Activated naive CD8-positive, alpha-beta T cell treated with anti-CD3 and anti-CD28 coated beads, Interleukin-2, amount 10 ng/mL, durations not matched to agents 7 days and 5 days (primary cell): ENCODE measurements at regions not wholly inside any gene's neighbourhood (a gene's known extent, or its start where the extent isn't known, plus 50 kb on each side); places are given as distances from the start of the nearest gene placed in this dataset.
"Not testable (repeated sequence)": the region's sequence is repeated elsewhere in the genome, so short reads cannot be mapped to it uniquely, and the experiment has no call there.

Experiments
- ATAC-seq: fragments of 150-1000 bp; cut with Tn5 transposase; one replicate; pipeline ENCODE4 v1.10.0; 2021; ENCODE audit warnings: low read depth, moderate library complexity
- POLR2A ChIA-PET: fragments of 350-600 bp; sonication (Branson Sonifier 250); formaldehyde crosslinking; loops from one replicate; lab custom pipeline; 2021; ENCODE audit warnings: antibody characterized with exemption; lab: Charles Lee
- DNase-seq: peaks from one replicate; pipeline ENCODE4 v3.0.0; 2021
- H3K27ac Mint-ChIP-seq: one replicate; pipeline ENCODE4 v1.8.0; 2022; ENCODE audit warnings: mild to moderate bottlenecking, mixed read lengths
- H3K27me3 Mint-ChIP-seq: one replicate; pipeline ENCODE4 v1.8.0; 2022; ENCODE audit warnings: mild to moderate bottlenecking, moderate library complexity, mixed read lengths
- H3K36me3 Mint-ChIP-seq: one replicate; pipeline ENCODE4 v1.8.0; 2021; ENCODE audit warnings: mild to moderate bottlenecking, mixed read lengths
- H3K4me1 Mint-ChIP-seq: one replicate; pipeline ENCODE4 v1.8.0; 2021; ENCODE audit warnings: mixed read lengths
- H3K4me3 Mint-ChIP-seq: one replicate; pipeline ENCODE4 v1.8.0; 2022; ENCODE audit warnings: mild to moderate bottlenecking, moderate library complexity, mixed read lengths
- H3K9me3 Mint-ChIP-seq: one replicate; pipeline ENCODE4 v1.8.0; 2021; ENCODE audit warnings: mixed read lengths

- H3K36me3 Mint-ChIP-seq, ATAC-seq, H3K9me3 Mint-ChIP-seq, POLR2A ChIA-PET, H3K4me1 Mint-ChIP-seq, H3K4me3 Mint-ChIP-seq, H3K27ac Mint-ChIP-seq, DNase-seq, H3K27me3 Mint-ChIP-seq: not testable (repeated sequence)
These were observed 710.3 kb upstream of the INTU start for GRCh38 chr4:126922328-126922938.

DNA sequence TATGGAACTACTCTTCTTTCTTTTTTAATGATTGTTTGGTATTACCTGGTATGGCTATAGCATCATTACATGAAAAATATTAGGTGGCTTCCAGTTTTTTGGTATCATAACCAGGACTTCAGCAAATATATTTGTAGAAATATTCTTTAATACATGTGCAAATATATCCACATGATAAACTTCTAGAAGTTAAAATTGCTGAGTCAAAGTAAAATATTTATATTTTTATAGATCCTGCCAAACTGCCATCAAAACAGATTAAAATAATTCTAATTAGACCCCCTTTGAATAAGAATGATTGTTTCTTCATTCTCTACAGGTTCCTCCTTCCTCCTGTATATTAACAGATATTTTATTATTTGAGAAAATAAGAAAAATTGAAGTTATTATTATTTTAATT is 708.5 kb upstream of the INTU start:
- Mint-ChIP-seq H3K27me3 (no peaks in the 10 kb centered on the region), H3K36me3 (no peaks in the 10 kb centered on the region), H3K4me3 (no peak overlapping the region), H3K27ac (no peak overlapping the region), H3K4me1 (no peaks in the 10 kb centered on the region), H3K9me3 (peaks cover 1% of the 10 kb centered on the region)
- POLR2A ChIA-PET: no interaction called here
- ATAC-seq (no peak), DNase-seq (no peak)

DNA sequence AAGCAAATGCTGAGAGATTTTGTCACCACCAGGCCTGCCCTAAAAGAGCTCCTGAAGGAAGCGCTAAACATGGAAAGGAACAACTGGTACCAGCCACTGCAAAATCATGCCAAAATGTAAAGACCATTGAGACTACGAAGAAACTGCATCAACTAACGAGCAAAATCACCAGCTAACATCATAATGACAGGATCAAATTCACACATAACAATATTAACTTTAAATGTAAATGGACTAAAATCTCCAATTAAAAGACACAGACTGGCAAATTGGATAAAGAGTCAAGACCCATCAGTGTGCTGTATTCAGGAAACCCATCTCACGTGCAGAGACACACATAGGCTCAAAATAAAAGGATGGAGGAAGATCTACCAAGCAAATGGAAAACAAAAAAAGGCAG is 702.7 kb upstream of the INTU start:
- H3K36me3 Mint-ChIP-seq, H3K27ac Mint-ChIP-seq, H3K4me1 Mint-ChIP-seq, POLR2A ChIA-PET, H3K9me3 Mint-ChIP-seq, H3K27me3 Mint-ChIP-seq, DNase-seq, ATAC-seq, H3K4me3 Mint-ChIP-seq: not testable (repeated sequence)

DNA sequence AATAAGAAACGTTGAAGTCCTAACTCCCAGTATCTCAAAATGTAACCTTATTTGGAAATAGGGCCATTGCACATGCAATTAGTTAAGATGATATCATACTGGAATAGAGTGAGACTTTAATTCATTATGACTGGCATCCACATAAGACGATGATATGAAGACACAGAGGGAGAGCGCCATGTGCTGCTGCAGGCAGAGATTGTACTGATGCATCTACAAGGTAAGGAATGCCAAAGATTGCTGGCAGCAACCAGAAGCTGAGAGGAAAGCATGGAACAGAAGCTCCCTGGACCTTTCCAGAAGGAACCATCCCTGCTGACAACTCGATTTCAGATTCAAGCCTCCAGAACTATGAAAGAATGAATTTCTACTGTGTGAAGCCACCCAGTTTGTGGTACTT is 697.0 kb upstream of the INTU start:
- Mint-ChIP-seq H3K9me3 (peaks cover 1% of the 10 kb centered on the region), H3K4me1 (no peaks in the 10 kb centered on the region), H3K27me3 (no peaks in the 10 kb centered on the region), H3K36me3 (no peaks in the 10 kb centered on the region), H3K4me3 (no peak overlapping the region), H3K27ac (no peak overlapping the region)
- DNase-seq: no peak
- POLR2A ChIA-PET: no interaction called here
- ATAC-seq: no peak

DNA sequence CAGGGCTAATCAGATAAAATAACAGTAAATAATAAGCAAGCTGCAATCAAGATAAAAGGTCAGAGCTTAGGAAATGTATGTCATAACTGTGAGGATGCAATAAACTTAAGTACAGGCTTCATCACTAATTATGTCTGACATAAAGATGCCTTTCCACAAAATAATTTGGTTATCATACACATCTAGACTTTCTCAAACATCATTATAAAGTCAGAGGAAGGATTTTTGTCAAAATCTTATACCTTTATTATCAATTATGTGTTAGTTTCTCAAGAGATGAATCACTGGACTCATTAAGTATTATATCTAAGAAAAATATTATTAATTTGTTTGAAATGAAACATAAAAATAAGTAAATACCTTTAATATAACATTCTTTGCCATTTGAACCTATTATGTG is 695.4 kb upstream of the INTU start:
- Mint-ChIP-seq H3K36me3 (no peaks in the 10 kb centered on the region), H3K4me1 (no peaks in the 10 kb centered on the region), H3K4me3 (no peak overlapping the region), H3K27me3 (no peaks in the 10 kb centered on the region), H3K9me3 (peaks cover 1% of the 10 kb centered on the region), H3K27ac (no peak overlapping the region)
- DNase-seq (no peak), ATAC-seq (no peak)
- POLR2A ChIA-PET: no interaction called here

DNA sequence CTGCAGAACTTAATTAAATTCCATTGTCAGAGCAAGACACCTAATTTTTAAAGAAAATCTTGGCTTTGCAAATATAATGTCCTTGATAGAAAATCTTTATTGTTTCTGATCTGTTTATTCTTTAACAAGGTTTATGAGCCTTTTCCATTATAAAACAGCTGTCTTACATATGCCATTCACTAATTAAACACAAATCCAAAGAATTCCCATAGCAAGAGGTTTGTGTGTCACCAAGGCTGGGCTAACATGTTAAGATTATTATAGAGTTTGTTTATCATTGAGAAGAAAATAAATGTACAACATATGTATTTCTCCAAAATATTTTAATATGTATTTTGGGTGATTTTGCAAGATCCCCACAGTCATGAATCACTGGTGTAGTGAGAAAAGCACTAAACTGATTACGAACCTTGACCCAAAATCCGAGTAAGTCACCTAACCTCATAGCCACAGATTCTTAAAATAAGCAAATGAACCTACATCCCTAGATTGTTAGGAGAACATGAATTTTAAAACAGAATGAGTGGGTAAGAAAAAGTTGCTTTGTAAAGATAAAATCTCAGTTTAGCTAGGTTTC is 694.8 kb upstream of the INTU start:
- Mint-ChIP-seq H3K4me3 (no peak overlapping the region), H3K4me1 (no peaks in the 10 kb centered on the region), H3K27me3 (no peaks in the 10 kb centered on the region), H3K9me3 (peaks cover 1% of the 10 kb centered on the region), H3K36me3 (no peaks in the 10 kb centered on the region), H3K27ac (no peak overlapping the region)
- POLR2A ChIA-PET: no interaction called here
- DNase-seq (no peak), ATAC-seq (no peak)

DNA sequence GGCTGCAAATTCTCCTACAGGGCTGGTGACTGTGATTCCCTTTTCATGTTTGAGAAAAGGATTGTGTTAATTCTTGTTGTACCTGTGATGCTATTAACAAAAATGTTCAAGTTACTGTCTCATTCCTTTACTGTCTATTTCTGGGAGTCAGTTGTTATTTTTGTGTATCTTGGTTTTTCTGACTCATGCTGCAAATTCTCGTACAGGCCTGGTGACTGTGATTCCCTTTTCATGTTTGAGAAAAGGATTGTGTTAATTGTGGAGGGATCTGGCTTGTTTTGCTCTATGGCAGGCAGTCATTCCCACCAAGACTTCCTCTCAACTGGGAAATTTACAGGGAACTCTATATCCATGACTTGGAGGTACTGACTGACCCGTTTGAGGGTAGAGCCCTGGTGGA is 693.4 kb upstream of the INTU start:
- H3K4me1 Mint-ChIP-seq: no peaks in the 10 kb centered on the region
- DNase-seq: no peak
- no peak overlapping the region for H3K27ac Mint-ChIP-seq
- POLR2A ChIA-PET: no interaction called here
- no peaks in the 10 kb centered on the region for H3K27me3 Mint-ChIP-seq
- no peak overlapping the region for H3K4me3 Mint-ChIP-seq
- ATAC-seq: no peak
- H3K36me3 Mint-ChIP-seq: no peaks in the 10 kb centered on the region
- peaks cover 1% of the 10 kb centered on the region for H3K9me3 Mint-ChIP-seq

DNA sequence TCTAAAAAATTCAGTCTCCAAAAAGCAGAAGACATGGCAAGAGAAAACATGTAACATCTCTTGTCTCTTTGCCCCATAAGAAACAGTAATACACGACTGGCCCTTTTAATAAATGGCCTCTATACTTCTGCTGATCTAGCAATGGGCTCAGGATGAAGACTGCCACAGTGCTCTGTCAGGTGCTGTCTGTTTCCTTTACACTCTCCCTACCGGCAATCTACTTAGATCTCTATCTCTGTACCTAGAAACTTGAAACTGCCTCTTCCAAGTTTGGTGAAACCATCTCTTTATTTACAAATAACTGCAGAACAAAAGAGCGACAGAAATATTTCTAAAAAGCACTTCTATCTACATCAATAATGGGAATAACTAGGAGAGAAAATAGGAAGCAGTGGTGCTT is 685.2 kb upstream of the INTU start:
- ATAC-seq (no peak), DNase-seq (no peak)
- no peaks in the 10 kb centered on the region for H3K27me3 Mint-ChIP-seq
- peaks cover 4% of the 10 kb centered on the region for H3K9me3 Mint-ChIP-seq
- no peaks in the 10 kb centered on the region for H3K36me3 Mint-ChIP-seq
- H3K4me1 Mint-ChIP-seq: no peaks in the 10 kb centered on the region
- H3K4me3 Mint-ChIP-seq: no peak overlapping the region
- H3K27ac Mint-ChIP-seq: no peak overlapping the region
- POLR2A ChIA-PET: no interaction called here

DNA sequence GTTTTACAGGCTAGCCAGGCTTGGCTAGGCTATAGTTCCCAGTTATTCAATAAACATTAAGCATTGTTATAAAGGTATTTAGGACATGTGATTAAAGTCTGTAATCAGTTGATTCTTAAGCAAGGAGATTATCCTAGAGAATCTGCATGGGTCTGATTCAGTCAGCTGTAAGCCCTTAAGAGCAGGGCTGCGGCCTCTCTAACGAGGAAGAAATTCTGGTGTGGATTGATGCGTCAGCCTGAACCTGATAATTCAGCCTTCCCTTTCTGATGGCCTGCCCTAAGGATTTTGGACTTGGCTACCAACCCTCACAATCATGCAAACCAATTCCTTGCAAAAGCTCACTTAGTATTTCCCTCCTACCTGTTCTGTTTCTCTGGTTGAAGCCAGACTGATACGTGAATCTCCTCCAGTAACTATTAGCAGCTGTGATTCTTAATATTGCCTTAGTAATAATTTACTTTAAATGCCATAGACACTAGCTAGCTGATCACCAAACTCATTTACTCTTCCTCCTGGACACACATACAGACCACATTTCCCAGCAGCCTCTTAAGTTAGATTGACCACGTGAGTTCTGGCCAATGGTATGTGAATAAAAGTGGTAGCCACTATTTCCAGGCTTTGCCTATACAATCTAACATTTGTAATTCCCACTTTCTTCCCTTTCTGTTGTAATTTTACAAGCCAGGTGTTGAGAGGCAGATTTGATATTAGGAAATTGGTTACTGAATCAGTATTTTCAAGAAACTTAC is 678.0 kb upstream of the INTU start:
- Mint-ChIP-seq H3K9me3 (peaks cover 2% of the 10 kb centered on the region), H3K27me3 (no peaks in the 10 kb centered on the region), H3K4me1 (no peaks in the 10 kb centered on the region), H3K4me3 (no peak overlapping the region), H3K27ac (no peak overlapping the region), H3K36me3 (no peaks in the 10 kb centered on the region)
- POLR2A ChIA-PET: no interaction called here
- DNase-seq (no peak), ATAC-seq (no peak)

GRCh38 chr4:126955292-126956183 is 677.2 kb upstream of the INTU start:
- Mint-ChIP-seq H3K27me3 (no peaks in the 10 kb centered on the region), H3K36me3 (no peaks in the 10 kb centered on the region), H3K9me3 (peaks cover 2% of the 10 kb centered on the region), H3K27ac (no peak overlapping the region), H3K4me1 (no peaks in the 10 kb centered on the region), H3K4me3 (no peak overlapping the region)
- DNase-seq: no peak
- POLR2A ChIA-PET: no interaction called here
- no peak for ATAC-seq

- Mint-ChIP-seq H3K27ac (no peak overlapping the region), H3K4me1 (no peaks in the 10 kb centered on the region), H3K27me3 (no peaks in the 10 kb centered on the region), H3K36me3 (no peaks in the 10 kb centered on the region), H3K9me3 (peaks cover 2% of the 10 kb centered on the region), H3K4me3 (no peak overlapping the region)
- DNase-seq (no peak), ATAC-seq (no peak)
- POLR2A ChIA-PET: no interaction called here
These were observed 676.4 kb upstream of the INTU start for GRCh38 chr4:126956184-126956897.

DNA sequence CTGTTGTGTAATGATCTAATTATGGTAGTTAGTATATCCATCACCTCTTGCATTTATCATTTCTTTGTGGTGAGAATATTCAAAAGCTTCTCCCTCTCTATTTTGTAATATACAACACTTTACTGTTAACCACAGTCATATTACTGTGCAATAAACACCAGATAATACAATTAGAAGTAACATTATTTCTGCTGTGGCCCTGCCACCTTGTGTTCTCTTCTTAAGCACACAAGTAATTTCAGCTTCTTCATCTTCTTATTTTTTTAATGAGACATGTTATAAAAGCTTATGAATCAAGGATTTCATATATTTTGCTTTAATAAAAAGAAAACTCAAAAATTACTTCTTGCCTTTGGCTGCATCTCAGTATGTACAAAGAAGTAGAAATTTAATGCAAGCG is 675.2 kb upstream of the INTU start:
- no peak for ATAC-seq
- POLR2A ChIA-PET: no interaction called here
- Mint-ChIP-seq H3K4me1 (no peaks in the 10 kb centered on the region), H3K9me3 (no peaks in the 10 kb centered on the region), H3K27me3 (no peaks in the 10 kb centered on the region), H3K36me3 (no peaks in the 10 kb centered on the region), H3K27ac (no peak overlapping the region), H3K4me3 (no peak overlapping the region)
- no peak for DNase-seq

GRCh38 chr4:126957987-126958386 is 674.8 kb upstream of the INTU start:
- Mint-ChIP-seq H3K27me3 (no peaks in the 10 kb centered on the region), H3K4me1 (no peaks in the 10 kb centered on the region), H3K36me3 (no peaks in the 10 kb centered on the region), H3K4me3 (no peak overlapping the region), H3K27ac (no peak overlapping the region), H3K9me3 (no peaks in the 10 kb centered on the region)
- POLR2A ChIA-PET: no interaction called here
- ATAC-seq (no peak), DNase-seq (no peak)
